Spinal cord (tissue), 9 donors: ENCODE measurements at regions not wholly inside any gene's neighbourhood (a gene's known extent, or its start where the extent isn't known, plus 50 kb on each side); places are given as distances from the start of the nearest gene placed in this dataset.

Experiments used
- DNase-seq, 6 donors: peaks; one replicate each; pipeline versions ENCODE4 v3.0.0 to v3.0.0-alpha.2; 2013 to 2015; ENCODE audit warnings: low spot score in 6 of 6, low read depth in 4 of 6
- H3K27ac ChIP-seq: one replicate; pipeline ENCODE4 v1.5.1; 2013; ENCODE audit warnings: low read depth, low read length, control low read depth
- H3K27me3 ChIP-seq: one replicate; pipeline ENCODE4 v1.6.1; 2013; ENCODE audit warnings: low read length; ENCODE audit not compliant: control insufficient read depth, insufficient read depth
- H3K36me3 ChIP-seq: one replicate; pipeline ENCODE4 v1.6.1; 2013; ENCODE audit warnings: low read length; ENCODE audit not compliant: control insufficient read depth, insufficient read depth
- H3K4me1 ChIP-seq: one replicate; pipeline ENCODE4 v1.6.1; 2013; ENCODE audit warnings: low read length; ENCODE audit not compliant: control insufficient read depth, insufficient read depth
- H3K4me3 ChIP-seq: one replicate; pipeline ENCODE4 v1.5.1; 2013; ENCODE audit warnings: low read depth, low read length, control low read depth
- H3K9me3 ChIP-seq: one replicate; pipeline ENCODE4 v1.6.1; 2013; ENCODE audit warnings: low read length; ENCODE audit not compliant: control insufficient read depth, insufficient read depth
- WGBS: methylation state at CpG from one replicate; pipeline ENCODE4 v1.1.5; 2013; ENCODE audit warnings: missing lambda C conversion rate; ENCODE audit not compliant: insufficient coverage; 5-methylcytosine and 5-hydroxymethylcytosine counted together
- donor health status: healthy.

GRCh38 chr5:4571248-4571948 is 568.7 kb upstream of the ADAMTS16 start:
- Histone ChIP-seq H3K4me3 (no peak overlapping the region), H3K4me1 (no peaks in the 10 kb centered on the region), H3K27ac (no peak overlapping the region), H3K9me3 (no peaks in the 10 kb centered on the region), H3K36me3 (no peaks in the 10 kb centered on the region), H3K27me3 (no peaks in the 10 kb centered on the region)
- 82% methylated on average over 3 of the region's 7 CpGs for WGBS
- no peak for DNase-seq

GRCh38 chr5:4572311-4573100 is 567.6 kb upstream of the ADAMTS16 start:
- Histone ChIP-seq H3K4me3 (no peak overlapping the region), H3K9me3 (no peaks in the 10 kb centered on the region), H3K36me3 (no peaks in the 10 kb centered on the region), H3K27me3 (peaks cover 3% of the 10 kb centered on the region), H3K4me1 (peaks cover 3% of the 10 kb centered on the region), H3K27ac (no peak overlapping the region)
- no peak for DNase-seq
- 94% methylated on average over 4 of the region's 6 CpGs for WGBS

GRCh38 chr5:4575608-4576007 is 564.5 kb upstream of the ADAMTS16 start:
- Histone ChIP-seq H3K4me1 (peaks cover 3% of the 10 kb centered on the region), H3K36me3 (no peaks in the 10 kb centered on the region), H3K27me3 (peaks cover 3% of the 10 kb centered on the region), H3K27ac (no peak overlapping the region), H3K9me3 (no peaks in the 10 kb centered on the region), H3K4me3 (no peak overlapping the region)
- DNase-seq: no peak
- WGBS: 83% methylated on average over 1 of the region's 4 CpGs

DNA sequence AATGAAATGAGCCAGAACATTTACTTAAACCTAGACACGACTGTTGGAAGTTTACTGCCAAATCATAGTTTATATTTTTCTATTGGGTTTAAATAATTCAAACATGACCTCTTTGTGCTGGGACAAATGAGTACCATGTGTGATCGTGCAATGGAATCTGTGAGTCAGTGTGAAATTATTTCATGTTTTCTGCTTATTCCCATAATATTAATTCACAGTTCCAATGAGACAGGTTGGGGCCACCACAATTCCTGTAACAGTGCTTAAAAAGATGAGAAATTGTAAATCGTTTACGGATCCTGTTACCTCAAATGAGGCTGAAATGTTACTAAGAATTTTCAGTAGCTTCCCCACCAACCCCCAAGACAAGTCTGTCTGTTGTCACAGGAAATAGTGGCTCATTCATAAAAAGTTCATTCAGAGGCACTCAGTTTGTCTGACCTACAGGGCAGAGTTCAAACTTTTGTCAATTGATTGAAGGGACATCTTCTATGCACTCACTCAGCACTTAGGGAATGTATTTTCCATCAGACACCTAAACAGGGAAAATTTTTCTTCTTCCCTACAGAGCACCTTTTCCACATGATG is 563.9 kb upstream of the ADAMTS16 start:
- DNase-seq: no peak
- Histone ChIP-seq H3K4me3 (no peak overlapping the region), H3K27ac (no peak overlapping the region), H3K27me3 (peaks cover 3% of the 10 kb centered on the region), H3K9me3 (no peaks in the 10 kb centered on the region), H3K4me1 (peaks cover 3% of the 10 kb centered on the region), H3K36me3 (no peaks in the 10 kb centered on the region)
- WGBS: 78% methylated on average over 2 of the region's 4 CpGs

- DNase-seq: peak in 2 of 6 donors; percentile 4 to 63
- peaks cover 3% of the 10 kb centered on the region for H3K27me3 ChIP-seq
- H3K36me3 ChIP-seq: no peaks in the 10 kb centered on the region
- peaks cover 3% of the 10 kb centered on the region for H3K4me1 ChIP-seq
- H3K27ac ChIP-seq: no peak overlapping the region
- H3K4me3 ChIP-seq: no peak overlapping the region
- no peaks in the 10 kb centered on the region for H3K9me3 ChIP-seq
- WGBS: 37% methylated on average over 8 of the region's 14 CpGs
These were observed 563.2 kb upstream of the ADAMTS16 start for GRCh38 chr5:4576908-4577307.

- WGBS: 87% methylated on average over 7 of the region's 7 CpGs
These were observed 560.5 kb upstream of the ADAMTS16 start for GRCh38 chr5:4579679-4580078.

DNA sequence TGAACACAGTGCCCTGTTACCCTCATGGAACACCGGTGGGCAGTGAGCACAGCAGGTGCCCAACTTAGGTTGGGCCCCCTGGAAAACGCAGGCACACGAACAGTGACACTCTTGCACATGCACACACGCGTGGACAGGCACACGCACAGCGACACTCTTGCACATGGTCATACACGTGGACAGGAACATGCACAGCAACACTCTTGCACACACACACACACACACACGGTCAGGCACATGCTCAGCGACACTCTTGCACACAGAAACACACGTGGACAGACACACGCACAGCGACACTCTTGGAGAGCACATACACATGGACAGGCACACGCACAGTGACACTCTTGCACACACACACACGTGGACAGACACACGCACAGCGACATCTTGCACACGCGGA is 559.4 kb upstream of the ADAMTS16 start:
- H3K9me3 ChIP-seq: no peaks in the 10 kb centered on the region
- peaks cover 3% of the 10 kb centered on the region for H3K4me1 ChIP-seq
- DNase-seq: no peak
- no peak overlapping the region for H3K4me3 ChIP-seq
- H3K27ac ChIP-seq: no peak overlapping the region
- WGBS: 97% methylated on average over 19 of the region's 19 CpGs
- H3K27me3 ChIP-seq: peaks cover 3% of the 10 kb centered on the region
- H3K36me3 ChIP-seq: no peaks in the 10 kb centered on the region

More at GRCh38 chr5:4579679-4580078, 560.5 kb upstream of the ADAMTS16 start:
- Histone ChIP-seq H3K9me3 (no peaks in the 10 kb centered on the region), H3K4me3 (no peak overlapping the region), H3K27ac (no peak overlapping the region), H3K4me1 (peaks cover 3% of the 10 kb centered on the region), H3K27me3 (peaks cover 3% of the 10 kb centered on the region), H3K36me3 (no peaks in the 10 kb centered on the region)
- DNase-seq: no peak

DNA sequence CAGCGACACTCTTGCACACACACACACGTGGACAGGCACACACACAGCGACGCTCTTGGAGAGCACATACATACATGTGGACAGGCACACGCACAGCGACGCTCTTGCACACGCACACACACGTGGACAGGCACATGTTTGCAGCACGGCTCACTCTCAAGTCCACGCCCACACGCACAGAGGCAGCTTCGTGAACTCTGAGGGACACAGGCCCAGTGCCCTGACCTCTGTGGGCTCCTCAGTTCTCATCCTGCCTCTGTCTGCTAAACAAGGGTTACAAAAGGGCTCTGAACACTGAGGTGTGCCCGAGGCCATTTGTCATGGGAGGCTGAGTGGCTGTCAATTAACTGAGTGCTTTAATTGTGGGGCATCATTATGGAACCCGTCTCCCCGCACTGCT is 558.8 kb upstream of the ADAMTS16 start:
- WGBS: 89% methylated on average over 15 of the region's 16 CpGs
- Histone ChIP-seq H3K4me1 (peaks cover 3% of the 10 kb centered on the region), H3K36me3 (no peaks in the 10 kb centered on the region), H3K4me3 (no peak overlapping the region), H3K9me3 (no peaks in the 10 kb centered on the region), H3K27me3 (peaks cover 3% of the 10 kb centered on the region), H3K27ac (no peak overlapping the region)
- DNase-seq: no peak

DNA sequence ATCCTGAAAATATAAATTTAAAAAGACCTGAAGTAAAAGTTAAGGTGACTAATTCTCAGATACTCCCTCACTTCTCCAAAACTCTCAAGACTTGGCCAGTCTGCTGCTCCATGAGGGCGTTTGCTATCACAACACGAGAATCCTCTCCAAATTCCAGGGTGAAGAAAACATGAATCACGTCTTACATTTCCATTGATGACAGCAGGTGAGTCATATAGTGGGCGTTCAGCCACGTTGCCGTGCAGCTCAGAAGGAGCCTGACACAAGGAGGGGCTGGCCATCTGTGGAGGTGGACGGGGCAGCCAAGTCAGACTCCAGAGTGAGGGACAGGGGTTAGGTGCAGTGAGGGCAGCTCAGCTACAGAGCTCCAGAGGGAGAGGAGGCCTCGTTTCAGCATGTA is 555.1 kb upstream of the ADAMTS16 start:
- no peak overlapping the region for H3K4me3 ChIP-seq
- no peaks in the 10 kb centered on the region for H3K9me3 ChIP-seq
- WGBS: 92% methylated on average over 8 of the region's 8 CpGs
- no peak for DNase-seq
- H3K27me3 ChIP-seq: no peaks in the 10 kb centered on the region
- H3K36me3 ChIP-seq: no peaks in the 10 kb centered on the region
- H3K4me1 ChIP-seq: no peaks in the 10 kb centered on the region
- H3K27ac ChIP-seq: no peak overlapping the region
